ENCODE measurements at regions not wholly inside any gene's neighbourhood (a gene's known extent, or its start where the extent isn't known, plus 50 kb on each side); places are given as distances from the start of the nearest gene placed in this dataset.
A peak's percentile ranks its signal among the peaks of the same experiment; 100 is the strongest.
"Not testable (repeated sequence)": the region's sequence is repeated elsewhere in the genome, so short reads cannot be mapped to it uniquely, and the experiment has no call there.

DNA sequence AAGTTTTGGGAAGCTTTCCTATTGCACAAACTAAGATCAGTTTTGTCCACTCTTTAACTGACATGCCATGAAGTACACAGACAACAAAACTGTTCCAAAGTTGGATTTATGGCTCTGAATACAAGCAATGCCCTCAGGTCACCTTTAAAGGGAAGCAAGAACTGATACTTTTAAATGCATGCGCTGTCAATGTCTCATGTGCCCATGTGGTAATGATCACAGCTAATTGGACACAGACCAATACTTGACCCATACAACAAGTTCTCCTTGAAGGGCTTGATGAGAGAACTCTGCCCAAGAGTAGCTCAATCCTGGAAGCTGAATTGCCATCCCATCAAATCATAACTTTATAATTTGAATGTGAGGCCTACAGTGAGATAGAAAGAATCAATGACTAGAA is 624.9 kb downstream of the ETS1 start:
- DNase-seq (ENCODE audit: low read depth) (no peak), FAIRE-seq (no peak)
- Histone ChIP-seq H3K36me3 (ENCODE audit: control insufficient read depth, insufficient read depth, low read length) (no peaks in the 10 kb centered on the region), H3K27me3 (ENCODE audit: control insufficient read depth, insufficient read depth, low read length) (no peaks in the 10 kb centered on the region), H3K4me3 (ENCODE audit: low read depth, low read length) (no peak overlapping the region)
- TF ChIP-seq, protein P1, sequence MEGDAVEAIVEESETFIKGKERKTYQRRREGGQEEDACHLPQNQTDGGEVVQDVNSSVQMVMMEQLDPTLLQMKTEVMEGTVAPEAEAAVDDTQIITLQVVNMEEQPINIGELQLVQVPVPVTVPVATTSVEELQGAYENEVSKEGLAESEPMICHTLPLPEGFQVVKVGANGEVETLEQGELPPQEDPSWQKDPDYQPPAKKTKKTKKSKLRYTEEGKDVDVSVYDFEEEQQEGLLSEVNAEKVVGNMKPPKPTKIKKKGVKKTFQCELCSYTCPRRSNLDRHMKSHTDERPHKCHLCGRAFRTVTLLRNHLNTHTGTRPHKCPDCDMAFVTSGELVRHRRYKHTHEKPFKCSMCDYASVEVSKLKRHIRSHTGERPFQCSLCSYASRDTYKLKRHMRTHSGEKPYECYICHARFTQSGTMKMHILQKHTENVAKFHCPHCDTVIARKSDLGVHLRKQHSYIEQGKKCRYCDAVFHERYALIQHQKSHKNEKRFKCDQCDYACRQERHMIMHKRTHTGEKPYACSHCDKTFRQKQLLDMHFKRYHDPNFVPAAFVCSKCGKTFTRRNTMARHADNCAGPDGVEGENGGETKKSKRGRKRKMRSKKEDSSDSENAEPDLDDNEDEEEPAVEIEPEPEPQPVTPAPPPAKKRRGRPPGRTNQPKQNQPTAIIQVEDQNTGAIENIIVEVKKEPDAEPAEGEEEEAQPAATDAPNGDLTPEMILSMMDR (IDR thresholded peaks at IDR 0.05; ENCODE audit: insufficient read depth, low read length, severe bottlenecking) = no peak

- TF ChIP-seq, protein P1 (IDR thresholded peaks at IDR 0.05; ENCODE audit: insufficient read depth, low read length, severe bottlenecking) = no peak
- Histone ChIP-seq H3K4me3 (ENCODE audit: low read depth, low read length) (no peak overlapping the region), H3K27me3 (ENCODE audit: control insufficient read depth, insufficient read depth, low read length) (no peaks in the 10 kb centered on the region), H3K36me3 (ENCODE audit: control insufficient read depth, insufficient read depth, low read length) (no peaks in the 10 kb centered on the region)
- DNase-seq (ENCODE audit: low read depth) (no peak), FAIRE-seq (no peak)
These were observed 637.2 kb downstream of the ETS1 start for GRCh38 chr11:127950162-127950561.

DNA sequence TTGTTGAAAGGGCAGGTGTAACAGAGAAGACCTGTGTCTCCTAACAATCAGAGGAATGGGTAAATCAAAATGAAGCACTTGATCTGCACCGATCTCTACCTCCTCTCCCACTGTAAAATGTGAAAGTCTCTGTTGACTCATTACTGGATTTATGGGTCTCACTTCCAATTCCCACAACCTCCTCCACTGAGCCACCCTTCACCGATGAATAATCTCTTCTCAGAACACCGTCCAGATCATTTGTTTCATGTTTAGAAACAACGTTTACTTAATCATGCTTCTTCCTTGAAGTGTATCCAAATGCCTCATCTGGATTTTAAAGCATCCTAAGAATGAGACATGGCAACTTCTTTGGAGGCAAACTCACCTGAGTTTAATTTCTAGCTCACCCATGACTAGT is 643.6 kb downstream of the ETS1 start:
- TF ChIP-seq, protein P1 (IDR thresholded peaks at IDR 0.05; ENCODE audit: insufficient read depth, low read length, severe bottlenecking) = no peak
- H3K36me3 ChIP-seq (ENCODE audit: control insufficient read depth, insufficient read depth, low read length) = no peaks in the 10 kb centered on the region
- H3K27me3 ChIP-seq (ENCODE audit: control insufficient read depth, insufficient read depth, low read length) = no peaks in the 10 kb centered on the region
- DNase-seq (ENCODE audit: low read depth) = peak; percentile 58
- no peak for FAIRE-seq
- H3K4me3 ChIP-seq (ENCODE audit: low read depth, low read length) = no peak overlapping the region

DNA sequence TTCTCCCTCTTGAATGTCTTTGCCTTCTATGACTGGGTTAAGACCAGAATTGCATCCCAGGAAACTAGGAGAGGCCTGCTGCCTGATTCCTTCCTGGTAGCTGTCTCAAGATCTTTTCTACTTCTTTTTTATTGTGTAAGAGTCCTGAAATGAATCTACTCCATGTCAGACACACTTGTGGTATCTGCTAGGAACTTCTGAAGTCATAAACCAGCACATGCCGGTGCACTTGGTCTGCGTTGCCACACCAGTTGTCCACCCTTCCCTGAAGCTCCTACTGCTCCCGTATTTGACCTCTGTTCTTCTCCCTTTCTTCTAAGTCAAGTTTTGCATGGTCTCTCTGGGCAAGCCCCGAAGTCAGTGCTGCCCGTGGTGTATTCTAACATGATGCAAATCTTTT is 644.2 kb downstream of the ETS1 start:
- Histone ChIP-seq H3K27me3 (ENCODE audit: control insufficient read depth, insufficient read depth, low read length) (no peaks in the 10 kb centered on the region), H3K36me3 (ENCODE audit: control insufficient read depth, insufficient read depth, low read length) (no peaks in the 10 kb centered on the region), H3K4me3 (ENCODE audit: low read depth, low read length) (no peak overlapping the region)
- TF ChIP-seq, protein P1 (IDR thresholded peaks at IDR 0.05; ENCODE audit: insufficient read depth, low read length, severe bottlenecking) = no peak
- FAIRE-seq (no peak), DNase-seq (ENCODE audit: low read depth) (no peak)

GRCh38 chr11:127941554-127941953 is 645.8 kb downstream of the ETS1 start:
- not testable (repeated sequence) for H3K4me3 ChIP-seq (ENCODE audit: low read depth, low read length); DNase-seq (ENCODE audit: low read depth); H3K27me3 ChIP-seq (ENCODE audit: control insufficient read depth, insufficient read depth, low read length); FAIRE-seq; H3K36me3 ChIP-seq (ENCODE audit: control insufficient read depth, insufficient read depth, low read length)

- H3K36me3 ChIP-seq (ENCODE audit: control insufficient read depth, insufficient read depth, low read length) = no peaks in the 10 kb centered on the region
- no peak for FAIRE-seq
- H3K27me3 ChIP-seq (ENCODE audit: control insufficient read depth, insufficient read depth, low read length) = no peaks in the 10 kb centered on the region
- peak; percentile 61 for DNase-seq (ENCODE audit: low read depth)
- no peak overlapping the region for H3K4me3 ChIP-seq (ENCODE audit: low read depth, low read length)
- TF ChIP-seq, protein P1 (IDR thresholded peaks at IDR 0.05; ENCODE audit: insufficient read depth, low read length, severe bottlenecking) = no peak
These were observed 648.4 kb downstream of the ETS1 start for GRCh38 chr11:127939000-127939399.

Data from bronchial epithelial cell (primary cell).